ENCODE measurements at regions not wholly inside any gene's neighbourhood (a gene's known extent, or its start where the extent isn't known, plus 50 kb on each side); places are given as distances from the start of the nearest gene placed in this dataset.
"Not testable (repeated sequence)": the region's sequence is repeated elsewhere in the genome, so short reads cannot be mapped to it uniquely, and the experiment has no call there.

DNA sequence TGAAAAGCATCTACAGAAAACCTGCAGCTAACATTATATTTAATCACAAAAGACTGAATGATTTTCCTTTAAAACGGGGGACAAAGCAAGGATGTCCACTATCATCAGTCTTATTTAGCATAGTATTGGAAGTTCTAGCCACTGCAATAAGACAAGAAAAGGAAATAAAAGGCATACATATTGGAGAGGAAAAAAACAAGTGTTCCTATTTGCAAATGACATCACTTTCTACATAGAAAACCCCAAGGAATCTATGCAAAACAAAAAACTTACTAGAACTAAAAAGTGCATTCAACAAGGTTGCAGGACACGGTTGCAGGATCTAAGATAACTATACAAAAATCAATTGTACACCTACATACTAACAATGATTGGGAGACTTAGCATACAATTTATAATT, 101.6 kb upstream of the MEF2A start:
- DNase-seq, result no peak

DNA sequence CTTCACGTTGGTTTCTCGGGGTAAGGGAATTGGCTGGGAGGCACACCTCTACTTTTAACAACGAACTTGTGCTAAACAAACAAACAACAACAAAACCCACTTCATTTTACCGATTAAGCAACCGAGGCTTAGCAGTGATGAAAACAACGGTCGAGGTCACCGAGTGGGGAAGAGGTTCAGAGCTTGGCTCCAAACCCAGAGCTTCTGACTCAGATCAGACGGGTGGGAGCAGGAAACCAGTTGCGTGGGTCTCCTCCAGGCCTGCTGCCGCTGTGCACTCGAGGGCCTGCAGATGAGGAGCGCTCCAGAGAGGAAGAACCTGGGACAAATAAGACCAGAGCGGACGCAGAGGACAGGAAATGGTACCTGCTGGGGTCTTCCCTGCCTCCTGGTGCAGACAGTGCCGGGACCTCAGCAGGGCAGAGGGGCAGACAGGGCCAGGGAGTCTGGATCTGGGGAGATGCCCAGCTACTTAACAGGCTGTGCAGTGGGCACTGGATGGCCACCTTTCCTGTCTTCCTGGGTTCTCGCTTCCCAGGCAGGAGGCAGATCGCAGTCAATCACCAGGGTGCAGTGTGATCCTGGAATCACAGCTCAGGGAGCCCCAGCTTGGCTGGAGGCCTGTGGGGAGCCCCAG, 99.0 kb upstream of the MEF2A start:
- DNase-seq, result no peak

DNA sequence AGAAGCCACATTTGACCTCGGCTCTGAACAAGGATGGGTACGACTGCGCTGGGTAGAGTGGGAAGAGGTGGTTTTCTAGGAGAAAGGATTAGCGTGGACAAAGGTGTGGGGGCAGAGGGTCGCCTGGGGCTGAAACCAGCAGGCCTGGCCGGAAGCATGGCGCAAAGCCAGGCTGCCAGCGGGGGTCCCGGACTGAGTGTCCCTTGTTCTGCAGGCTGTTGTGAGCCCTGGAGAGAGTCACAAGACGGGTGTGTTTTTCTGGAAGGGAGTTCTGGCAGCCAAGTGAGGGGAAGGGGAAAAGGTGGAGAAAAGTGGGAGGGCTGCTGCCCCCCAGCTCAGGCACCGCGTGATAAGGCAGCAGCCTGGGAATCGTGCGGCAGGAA, 98.5 kb upstream of the MEF2A start:
- DNase-seq, result no peak

DNA sequence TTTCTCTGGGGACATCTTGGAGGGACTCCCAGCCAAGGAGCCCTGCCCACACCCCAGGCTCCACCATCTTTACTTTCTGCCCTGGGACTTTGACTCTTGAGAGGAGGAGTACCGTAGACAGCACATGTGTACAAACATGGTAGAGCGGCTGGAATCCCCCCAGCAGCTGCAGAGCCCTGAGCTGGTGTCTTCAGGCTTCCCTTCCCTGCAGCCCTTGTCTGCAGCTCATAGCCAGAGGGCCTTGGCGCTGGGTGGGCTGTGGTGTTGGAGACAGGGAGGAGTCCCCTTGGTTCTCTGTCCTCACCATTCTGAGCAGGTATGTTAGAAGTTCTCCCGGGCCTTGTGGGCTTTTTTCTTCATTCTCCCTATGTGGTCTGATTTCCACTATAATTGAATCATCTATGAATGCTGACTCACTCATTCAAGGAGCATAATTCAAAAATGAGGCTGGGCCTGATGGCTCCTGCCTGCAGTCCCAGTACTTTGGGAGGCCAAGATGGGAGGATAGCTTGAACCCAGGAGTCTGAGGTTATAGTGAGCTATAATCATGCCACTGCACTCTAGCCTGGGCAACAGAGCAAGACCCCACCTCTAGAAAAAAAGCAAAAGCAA, 97.8 kb upstream of the MEF2A start:
- DNase-seq, result no peak

DNA sequence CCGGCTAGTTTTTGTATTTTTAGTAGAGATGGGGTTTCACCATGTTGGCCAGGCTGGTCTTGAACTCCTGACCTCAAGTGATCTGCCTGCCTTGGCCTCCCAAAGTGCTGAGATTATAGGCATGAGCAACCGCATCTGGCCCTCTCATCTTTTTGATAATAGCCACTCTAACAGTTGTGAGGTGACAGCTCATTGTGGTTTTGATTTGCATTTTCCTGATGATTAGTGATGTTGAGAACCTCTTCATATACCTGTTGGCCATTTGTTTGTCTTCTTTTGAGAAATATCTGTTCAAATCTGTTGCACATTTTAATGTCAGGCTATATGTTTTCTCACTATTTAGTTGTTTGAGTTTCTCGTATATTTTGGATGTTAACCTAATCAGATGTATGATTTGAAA, 95.6 kb upstream of the MEF2A start:
- DNase-seq, result not testable (repeated sequence)

DNA sequence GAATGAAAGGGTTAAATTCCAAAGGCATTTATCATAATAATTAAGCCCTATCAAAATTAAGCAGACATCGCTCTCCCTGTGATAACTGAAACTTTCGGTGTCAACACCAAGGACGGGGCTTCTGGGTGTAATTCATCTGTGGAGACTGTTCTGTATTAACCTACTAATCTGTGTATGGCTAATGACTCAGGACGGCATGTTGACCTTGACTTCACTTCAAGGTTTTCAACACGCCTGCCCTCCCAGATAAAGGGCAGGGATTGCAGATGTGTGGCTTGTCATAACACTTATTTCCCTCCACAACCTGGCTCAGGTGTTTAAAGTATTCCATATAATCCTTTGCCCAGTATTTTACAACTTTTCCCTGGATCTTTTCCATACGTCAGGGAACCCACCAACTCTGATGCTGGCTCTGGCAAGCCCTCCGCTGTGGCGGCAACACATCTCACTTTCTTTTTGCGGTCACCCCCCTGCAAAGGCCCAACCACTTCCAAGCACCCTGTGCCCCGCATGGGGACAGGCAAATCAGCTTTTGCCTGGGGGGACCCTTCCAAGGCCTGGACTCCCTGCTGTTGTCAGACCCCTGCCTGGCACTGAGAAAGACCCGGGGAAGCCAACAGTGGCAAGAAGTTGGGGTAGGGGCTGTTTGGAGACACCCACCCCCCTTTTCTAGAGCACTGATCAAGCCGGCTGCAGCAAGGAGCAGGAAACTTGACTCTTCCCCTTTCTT, 93.2 kb upstream of the MEF2A start:
- DNase-seq, result no peak

DNA sequence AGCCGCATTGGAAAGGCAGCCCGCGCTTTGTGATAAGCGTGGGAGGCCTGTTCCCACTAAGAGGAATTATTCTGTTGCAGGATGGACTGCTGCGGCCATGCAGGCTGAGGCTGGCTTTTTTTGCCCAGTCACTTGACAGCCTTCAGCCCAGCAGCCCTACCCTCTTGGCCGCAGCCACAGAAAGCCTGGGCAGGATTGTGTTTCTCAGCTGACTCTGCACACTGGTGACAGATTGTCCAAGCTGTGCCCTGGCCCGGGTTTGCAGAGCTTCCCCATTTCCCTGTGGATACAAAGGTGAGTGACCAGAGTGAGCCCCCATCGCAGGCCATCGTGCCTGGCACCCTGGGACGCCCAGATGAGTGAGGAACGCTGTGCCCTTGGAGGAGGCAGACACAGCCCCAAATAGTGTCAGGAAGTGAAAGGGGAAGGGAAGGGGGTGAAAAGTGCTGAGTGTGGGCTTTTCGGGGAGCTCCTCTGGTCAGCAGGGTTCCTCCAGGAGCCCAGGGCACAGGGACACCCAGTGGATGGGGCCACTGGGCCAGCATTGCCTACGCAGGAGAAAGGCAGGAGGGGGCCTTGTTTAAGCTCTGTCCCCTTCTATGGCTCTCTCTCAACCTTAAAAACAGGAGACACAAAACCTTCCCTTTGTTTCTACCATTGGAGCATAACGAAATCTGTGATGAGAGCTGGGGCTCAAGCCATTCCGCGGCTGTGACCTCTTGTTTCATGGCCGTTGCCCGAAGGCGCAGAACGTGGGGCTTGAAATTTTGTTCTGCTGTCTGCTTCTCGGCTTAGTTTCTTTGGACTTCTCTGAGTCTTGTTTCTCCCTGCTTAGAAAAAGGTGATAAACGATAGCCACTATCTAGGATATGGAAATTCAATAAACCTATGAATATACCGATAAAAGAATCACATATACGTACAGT, 91.5 kb upstream of the MEF2A start:
- no peak for DNase-seq

DNA sequence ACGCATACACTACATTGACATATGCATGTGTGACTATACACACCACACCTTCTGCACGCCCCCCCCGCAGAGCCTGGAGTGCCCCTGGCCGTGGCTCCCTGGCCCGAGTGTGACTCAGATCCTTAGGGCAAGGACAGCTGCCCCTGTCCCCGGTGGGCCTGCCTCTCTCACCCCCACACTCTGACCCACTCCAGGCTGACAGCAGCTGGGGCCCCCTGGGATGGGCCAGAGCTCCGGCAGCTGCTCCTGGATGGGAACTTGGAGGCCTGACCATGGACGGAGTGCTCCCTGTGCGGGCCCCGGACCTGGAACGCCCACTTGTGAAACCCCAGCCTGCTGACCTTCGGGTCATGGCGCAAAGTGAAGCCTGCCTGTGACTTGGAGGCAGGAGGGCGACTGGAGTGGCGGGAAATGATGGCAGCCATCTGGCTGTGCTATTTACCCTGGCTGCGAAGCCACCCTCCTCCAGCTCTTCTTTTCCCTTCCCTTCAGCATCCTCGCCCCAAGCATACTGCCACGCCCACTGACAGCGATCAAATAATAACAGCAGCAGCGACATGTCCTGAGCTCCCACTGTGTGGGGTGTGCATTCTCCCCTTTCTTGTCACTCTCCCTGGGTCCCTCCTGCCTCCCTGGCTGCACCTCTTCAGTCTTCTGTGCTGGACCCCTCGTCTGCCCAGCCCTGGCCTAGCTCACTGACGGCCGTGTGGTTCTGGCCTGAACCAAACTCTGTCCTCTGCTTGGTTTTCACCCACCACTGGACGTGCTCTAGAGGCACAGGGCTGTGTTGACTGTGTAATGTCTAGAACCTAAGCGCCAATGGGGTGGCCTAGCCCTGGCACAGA, 90.7 kb upstream of the MEF2A start:
- no peak for DNase-seq

DNA sequence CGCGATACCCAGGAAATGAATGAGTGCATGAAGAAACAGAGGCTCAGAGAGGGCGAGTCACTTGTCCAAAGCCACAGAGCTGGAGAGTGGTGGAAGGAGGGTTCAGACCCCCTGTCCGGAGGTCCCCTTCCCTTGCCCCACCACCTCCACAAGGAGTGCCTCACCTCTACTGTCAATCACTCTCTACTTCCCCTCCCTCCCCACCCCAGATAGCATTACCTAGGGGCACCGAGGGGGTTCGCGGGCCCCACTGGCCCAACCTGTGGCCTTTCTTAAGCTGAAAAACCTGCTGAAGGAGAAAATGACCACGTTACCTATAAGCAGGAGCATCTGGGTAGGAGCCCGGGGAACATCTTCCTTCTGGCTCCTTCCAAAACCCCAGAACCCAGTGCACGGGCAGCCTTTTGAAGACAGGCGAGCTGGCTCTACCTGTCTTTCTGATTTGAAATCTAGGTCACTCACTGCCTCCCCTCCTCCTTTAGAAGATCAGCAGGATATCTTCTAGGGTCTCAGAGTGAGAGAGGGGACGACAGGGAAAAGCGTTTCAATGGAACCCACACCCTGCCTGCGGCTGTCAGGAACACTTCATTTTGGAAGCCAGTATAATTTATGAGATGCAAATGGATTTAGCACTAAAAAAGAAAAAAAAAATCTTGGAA, 89.9 kb upstream of the MEF2A start:
- no peak for DNase-seq

DNA sequence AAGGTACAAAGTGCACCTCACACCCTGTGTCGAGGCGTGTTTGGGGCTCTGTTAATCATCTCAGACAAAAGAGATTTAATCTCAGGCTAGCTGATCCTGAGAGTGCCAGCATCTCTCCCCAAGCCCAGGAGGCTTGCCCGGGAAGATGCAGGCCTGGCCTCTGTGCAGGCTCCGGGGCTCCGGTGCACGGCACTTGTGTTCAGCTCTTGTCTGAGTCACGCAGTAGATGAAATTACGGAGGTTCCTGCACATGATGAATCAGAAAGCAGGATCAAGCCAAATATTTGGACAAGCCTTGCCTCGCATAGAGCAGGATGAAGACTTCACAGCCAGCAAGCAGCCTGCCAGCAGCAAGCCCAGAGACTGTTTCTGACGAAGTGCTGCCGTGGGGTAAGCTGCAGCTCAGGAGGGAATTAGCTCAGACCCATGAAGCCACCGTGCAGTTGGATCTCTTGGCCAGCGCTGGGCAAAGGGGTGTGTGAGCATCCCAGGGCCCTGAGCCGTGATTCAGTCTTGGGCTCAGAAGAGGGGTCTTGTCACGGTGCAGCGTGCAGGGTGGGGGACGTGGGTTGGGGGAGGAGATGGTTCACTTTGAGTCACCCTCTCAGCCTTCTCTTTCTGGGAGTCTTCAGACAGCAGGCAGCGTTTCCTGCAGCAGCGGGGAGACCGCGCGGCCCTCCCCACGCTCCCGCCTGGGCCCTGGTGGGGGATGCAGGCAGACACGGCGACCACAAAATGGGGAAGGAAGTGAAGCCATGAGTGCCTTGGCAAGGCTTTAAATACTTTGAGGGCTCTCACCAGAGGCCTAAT, 89.2 kb upstream of the MEF2A start:
- peak; percentile 44 for DNase-seq

DNA sequence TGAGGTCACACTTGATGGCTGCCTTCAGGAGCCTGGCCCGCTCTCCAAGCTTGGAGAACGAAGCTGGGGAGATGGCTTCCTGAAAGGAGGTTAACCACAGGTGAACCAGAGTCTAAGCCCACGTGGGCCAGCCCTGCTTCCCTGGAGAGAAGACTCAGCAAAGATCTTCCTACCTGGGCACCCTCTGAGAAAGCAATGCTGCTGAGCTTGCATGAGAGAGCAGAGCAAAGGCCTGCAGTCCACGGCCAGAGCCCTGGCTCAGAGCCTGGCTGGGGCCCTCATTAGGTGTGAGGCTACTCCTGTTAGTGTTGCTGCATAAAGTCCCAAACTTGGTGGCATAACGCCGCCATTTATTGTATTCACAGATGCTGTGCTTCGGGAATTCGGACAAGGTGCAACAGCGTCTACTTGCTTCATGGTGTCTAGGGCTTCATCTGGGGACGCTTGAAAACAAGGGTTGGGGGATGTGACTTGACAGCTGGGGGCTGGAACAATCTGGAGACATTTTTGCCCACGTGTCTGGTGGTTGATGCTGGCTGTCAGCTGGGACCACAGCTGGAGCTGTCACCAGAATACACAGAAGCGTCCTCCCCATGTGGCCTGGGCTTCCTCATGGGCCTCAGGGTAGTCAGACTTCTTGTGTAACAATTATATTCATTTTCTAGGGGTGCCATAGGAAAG, 87.9 kb upstream of the MEF2A start:
- DNase-seq, result no peak

DNA sequence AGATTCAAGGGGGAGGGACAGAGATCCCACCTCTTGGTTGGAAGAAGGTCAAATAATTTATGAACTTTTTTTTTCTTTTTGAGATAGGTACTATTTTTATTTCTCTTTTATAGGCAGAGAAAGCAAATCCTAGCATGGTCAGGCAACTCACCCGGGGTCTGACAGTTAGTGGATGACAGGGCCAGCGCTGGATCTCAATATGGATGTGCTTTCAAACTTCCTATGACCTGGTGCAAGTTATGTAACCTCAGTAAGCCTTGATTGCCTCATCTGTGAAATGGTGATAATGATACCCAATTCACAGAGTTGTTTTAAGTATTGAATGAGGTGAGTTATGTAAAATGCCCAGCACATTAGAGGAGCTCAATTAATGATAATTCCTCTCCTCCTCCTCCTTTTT, 86.8 kb upstream of the MEF2A start:
- DNase-seq, result no peak

DNA sequence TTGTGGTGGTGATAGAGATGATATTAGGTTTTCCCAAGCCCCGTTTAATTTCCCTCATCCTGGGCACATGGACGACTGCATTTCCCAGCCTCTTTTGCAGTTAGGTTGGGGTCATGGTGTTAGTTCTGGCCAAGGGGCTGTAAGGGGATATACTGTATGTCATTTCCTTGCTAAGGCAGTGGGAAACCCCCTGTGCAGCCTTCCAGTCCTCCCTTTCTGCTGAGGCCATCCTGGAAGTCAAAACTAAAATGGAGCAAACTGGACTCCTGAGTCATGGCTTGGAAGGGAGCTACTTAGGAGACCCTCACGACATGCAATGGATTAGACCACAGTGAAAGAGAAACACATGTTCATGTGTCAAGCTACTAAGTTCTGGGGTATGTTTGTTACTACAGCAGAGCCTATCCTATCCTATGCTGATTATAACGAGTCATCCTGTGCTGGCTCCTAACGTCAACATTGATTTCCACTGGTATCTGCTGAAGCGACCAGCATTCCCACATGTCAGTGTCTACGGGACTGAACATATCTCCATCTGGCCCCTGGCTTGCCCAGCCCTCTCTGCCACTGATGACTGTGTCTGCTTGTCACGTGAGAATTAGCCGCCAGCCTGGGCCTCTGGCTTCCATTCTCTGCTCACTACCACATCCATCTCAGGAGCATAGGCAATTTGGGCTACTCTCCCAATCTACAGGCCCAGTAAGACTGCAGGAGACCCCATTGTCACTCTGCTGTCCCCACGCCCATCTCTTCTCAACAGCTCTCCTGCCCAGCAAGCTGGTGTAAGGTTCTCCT, 85.6 kb upstream of the MEF2A start:
- no peak for DNase-seq

DNA sequence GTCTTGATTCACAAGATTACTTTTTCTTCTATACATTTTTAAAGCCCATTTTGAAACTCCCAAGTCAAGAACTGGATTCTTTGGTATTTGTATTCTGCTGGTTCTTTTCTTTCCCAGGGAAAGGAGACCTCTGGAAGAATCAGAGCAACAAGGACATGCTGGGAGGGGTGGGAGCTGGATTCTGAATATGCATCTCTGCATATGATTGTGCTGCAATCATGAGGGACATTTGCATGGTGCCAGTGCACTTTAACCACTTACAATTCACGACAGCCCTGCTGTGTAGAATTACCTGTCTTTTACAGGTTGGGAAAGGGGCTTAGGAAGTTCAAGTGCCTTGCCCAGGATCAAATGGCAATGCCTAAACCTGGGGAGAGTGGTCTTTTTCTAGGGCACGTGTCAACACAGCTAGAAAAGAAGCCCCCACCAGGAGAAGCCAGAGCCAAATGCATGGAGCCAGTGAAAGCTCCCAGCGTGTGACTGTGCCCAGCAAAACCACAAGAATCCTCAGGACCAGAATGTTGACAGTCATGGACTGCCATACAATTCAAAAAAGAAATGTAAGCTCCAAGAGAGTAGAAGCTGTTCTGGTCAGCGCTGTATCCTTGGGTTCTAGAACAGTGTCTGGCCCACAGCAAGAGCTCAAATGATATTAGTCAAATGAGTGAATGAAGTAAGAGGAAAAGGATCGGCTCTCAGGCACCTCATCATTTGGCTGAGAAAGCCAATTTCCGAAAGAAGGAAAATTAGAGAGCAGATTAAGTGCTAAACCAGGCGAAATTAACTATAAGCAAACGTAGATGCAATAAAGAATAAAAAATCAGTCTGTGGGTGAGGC, 84.5 kb upstream of the MEF2A start:
- no peak for DNase-seq

DNA sequence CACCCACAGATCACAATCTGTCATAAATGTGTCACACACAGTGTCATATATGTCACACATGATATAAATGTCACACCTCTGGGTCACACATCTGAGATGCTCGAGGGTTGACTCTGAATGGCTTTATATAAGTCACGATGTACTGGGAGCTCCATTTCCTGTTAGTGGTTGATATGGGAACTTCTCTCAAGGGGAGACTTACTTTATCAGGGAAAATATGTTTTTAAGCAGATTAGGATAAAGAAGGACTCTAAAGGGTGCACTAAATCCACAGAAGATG, 83.9 kb upstream of the MEF2A start:
- no peak for DNase-seq

DNA sequence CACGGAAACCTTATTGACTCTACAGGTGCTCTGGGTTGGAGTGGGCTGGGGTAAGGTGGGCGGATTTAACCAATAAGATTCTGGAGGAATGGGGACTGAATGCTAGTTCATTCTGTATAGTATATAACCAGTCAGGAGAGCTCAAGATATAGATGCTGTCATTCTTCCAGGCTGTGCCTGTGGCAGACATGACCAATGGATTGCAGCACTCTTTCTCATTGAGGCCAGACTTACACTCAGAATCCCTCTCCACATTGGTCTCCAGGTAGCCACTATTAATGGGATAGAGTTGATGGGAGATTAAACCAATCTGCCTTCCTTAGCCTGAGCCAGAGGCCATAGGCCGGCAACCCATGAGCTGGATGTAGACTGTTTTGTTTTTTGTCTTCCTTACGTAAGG, 82.8 kb upstream of the MEF2A start:
- DNase-seq, result no peak

DNA sequence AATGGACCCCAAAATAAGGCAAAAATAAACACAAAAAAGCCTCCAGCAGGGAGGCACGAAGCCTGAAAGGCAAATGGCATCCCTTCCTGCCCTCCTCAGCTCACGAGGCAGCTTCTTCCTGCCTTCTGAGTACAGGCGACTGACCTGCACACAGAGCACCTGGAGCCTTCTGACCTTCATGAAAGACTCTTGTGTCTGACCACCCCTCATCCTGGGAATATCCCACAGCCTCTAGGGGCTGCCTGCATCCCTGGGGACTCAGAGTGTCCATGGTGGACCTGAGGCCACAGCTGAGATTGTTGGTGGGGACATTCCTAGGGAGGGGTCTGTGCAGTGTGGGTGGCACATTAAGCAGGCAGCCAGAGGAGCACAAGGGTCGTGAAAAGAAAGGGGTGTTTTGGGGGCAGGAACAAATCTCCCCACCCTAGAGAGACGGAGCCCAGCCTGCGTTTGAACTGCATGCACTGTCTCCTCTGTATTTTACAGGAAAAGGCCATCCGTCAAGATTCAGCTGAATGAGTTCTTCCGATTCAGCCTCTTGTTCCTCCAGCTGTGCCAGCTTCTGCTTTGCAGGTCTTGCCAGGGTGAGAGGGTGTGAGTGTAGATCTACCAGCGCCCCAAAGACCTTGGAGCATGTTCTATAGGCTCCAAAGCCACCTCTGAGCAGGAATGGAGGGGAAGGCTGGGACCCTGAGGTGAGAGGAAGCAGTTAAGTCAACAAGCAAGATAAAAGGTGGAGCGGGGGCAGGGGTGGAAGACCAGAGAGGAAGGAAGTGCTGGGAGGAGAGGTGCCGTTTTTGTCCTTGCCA, 80.4 kb upstream of the MEF2A start:
- no peak for DNase-seq

DNA sequence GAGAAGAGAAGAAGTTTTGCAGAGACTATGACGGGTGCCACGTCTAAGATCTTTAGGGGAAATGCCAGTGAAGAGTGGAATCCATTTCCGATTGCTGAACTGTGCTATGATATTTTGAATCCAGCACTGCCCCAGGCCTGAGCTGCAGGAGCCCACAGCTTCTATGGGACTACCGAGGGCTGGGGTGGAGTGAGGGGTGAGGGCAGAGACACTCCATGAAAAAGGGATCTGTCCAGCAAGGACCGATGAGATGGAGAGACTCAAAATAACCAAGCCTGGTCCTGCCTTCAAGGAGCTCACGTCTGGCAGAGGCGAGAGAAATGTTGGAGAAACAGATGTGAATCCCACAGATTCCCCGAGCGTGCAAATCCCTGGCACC, 79.8 kb upstream of the MEF2A start:
- DNase-seq, result no peak
